AG04449 (cell line): ENCODE measurements at regions not wholly inside any gene's neighbourhood (a gene's known extent, or its start where the extent isn't known, plus 50 kb on each side); places are given as distances from the start of the nearest gene placed in this dataset.

Experiments
- CTCF ChIA-PET: fragments of 350-600 bp; formaldehyde crosslinking; extraction: SDS; loops from one replicate; lab custom pipeline; 2021; ENCODE audit warnings: antibody characterized with exemption; lab: Yijun Ruan, JAX
- POLR2A ChIA-PET: fragments of 400-600, 350-600 bp; formaldehyde crosslinking; extraction: SDS; loops from one replicate; lab custom pipeline; 2020; ENCODE audit warnings: antibody characterized with exemption, inconsistent platforms; lab: Yijun Ruan, JAX
- DNase-seq: peaks from one replicate; pipeline ENCODE4 v3.0.0-alpha.2; 2010; ENCODE audit warnings: low read depth, low spot score
- H3K4me3 ChIP-seq: 2 replicates; pipeline ENCODE4 v1.5.1; 2011; ENCODE audit warnings: low read depth, mild to moderate bottlenecking, control low read depth, low read length
- CTCF ChIP-seq: IDR thresholded peaks from one replicate; pipeline ENCODE4 v1.5.1; 2011; ENCODE audit warnings: mild to moderate bottlenecking, moderate library complexity, low read length, control low read depth, inconsistent platforms; ENCODE audit not compliant: insufficient read depth; ENCODE audit errors: missing control alignments

DNA sequence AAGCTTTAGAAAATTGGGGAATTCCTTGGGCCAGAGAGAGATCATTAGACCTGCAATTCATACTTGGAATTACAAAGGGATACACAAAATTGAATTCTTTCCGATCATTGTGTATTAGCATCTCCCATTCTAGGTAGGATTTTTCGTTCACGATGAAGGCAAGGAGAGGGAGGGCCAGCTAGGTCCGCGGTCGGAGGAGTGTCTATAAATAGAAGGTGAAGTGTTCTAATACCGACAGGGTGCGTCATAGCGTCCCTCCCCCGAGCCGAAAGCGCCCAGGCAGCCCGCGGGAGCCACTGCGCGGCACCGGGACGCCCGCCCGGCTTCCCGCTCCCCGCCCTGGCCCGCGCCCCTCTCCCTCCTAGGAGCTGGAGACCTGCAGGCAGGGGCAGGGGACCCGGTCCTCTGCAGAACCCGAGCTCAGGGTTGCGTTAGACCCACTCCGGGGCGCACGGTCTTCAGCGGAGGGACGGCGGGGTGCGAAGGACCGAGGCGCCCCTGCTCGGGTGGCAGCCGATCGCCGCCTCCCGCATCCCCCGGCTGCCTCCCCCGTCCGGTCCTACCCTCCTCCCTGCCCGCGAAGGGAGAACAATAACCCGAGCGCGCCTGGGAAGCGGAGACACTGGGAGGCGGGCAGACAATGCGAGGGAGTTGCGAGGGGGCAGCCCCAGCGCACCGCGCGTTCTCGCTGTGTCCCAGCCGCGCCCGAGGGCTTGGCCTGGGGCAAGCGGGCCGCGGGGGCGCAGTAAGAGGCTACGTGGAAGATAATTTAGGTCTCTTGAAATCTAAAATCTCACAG is 114.2 kb upstream of the SERTAD2 start:
- no peak for TF ChIP-seq CTCF
- ChIA-PET CTCF (interaction anchor here (0.7 to 1.2 kb wide), 7 partner anchors 9 to 123 kb away, joined by 3 to 8 read pairs (median 3); partner anchors contain the start of gene SERTAD2), POLR2A (interaction anchor here (0.6 to 1.7 kb wide), 13 partner anchors 12 to 131 kb away, joined by 3 to 17 read pairs (median 4); partner anchors contain the start of gene SERTAD2)
- H3K4me3 ChIP-seq: peak overlapping the region; percentile 63
- DNase-seq: peak; percentile 59

DNA sequence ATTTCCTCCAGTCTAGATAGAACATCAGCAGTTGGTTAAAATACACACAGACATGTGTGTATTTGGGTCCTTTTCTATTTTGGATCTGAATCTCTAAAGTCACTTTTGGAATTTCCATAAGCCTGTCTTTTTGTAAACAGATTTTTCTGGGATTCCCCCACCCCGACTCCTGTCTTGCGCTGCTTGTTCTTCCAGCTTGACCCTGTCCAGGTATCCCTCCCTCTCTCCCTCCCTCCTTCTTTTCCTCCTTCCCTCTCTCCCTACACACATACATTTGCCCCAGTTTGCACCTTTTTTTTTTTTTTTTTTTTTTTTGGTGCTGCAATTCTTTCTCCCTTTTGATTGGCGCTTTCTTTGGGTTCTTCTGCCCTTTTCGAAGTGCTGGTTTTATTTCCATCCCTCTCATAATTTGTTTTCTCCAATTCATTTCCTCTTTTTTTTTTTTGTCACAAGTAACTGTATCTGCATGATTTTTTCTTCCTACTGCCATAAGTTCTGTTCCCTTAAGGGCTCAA is 114.8 kb upstream of the SERTAD2 start:
- no peak for TF ChIP-seq CTCF
- POLR2A ChIA-PET: interaction anchor here (0.6 to 1.7 kb wide), 7 partner anchors 13 to 124 kb away, joined by 4 to 17 read pairs (median 5); partner anchors contain the start of gene SERTAD2
- CTCF ChIA-PET: interaction anchor here (1.2 kb wide), 1 partner anchor 124 kb away, joined by 3 read pairs; no protein-coding TSS in a partner anchor
- H3K4me3 ChIP-seq: peak overlapping the region; percentile 63
- no peak for DNase-seq

- no peak for TF ChIP-seq CTCF
- no peak for DNase-seq
- ChIA-PET POLR2A (interaction anchor here (0.8 to 1.8 kb wide), 3 partner anchors 10 to 115 kb away, joined by 3 to 5 read pairs (median 3); partner anchors contain the start of gene SERTAD2), CTCF (interaction anchor here (0.8 to 1.4 kb wide), 4 partner anchors 10 to 123 kb away, joined by 3 to 8 read pairs (median 4); no protein-coding TSS in a partner anchor)
- no peak overlapping the region for H3K4me3 ChIP-seq
These were observed 115.8 kb upstream of the SERTAD2 start for GRCh38 chr2:64769392-64770044.

DNA sequence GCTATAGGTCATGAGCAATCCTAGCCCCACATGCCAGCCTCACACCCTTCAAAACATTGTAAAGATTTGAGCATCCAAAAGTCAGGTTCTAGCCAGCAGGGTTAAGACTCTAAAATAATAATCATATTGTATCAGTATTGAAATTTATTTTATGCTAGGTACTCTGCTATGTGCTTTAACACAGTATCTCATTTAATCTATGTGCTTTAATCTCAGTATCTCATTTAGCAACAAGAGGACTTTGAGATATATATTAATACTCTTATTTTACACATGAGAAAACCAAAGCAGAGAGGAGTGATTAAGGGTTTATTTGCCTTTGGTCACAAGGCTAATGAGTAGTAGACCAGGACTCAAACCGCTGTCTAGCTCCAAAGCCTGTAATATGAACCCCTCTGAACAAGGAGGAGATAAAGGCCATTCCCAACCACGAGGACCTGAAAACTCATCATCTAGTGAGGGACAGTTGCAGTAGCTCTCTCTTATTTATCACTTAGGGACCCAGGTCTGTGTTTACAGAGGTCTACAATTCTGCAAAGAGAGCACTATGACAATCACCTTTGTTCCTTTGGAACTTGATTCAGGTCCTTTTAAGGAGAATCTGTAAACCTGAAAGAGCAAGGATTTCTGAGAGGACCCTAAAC is 116.5 kb upstream of the SERTAD2 start:
- POLR2A ChIA-PET: interaction anchor here (0.5 to 1.8 kb wide), 8 partner anchors 9 to 118 kb away, joined by 3 to 5 read pairs (median 3); partner anchors contain the start of gene SERTAD2
- DNase-seq: no peak
- TF ChIP-seq CTCF: no peak
- CTCF ChIA-PET: interaction anchor here (0.8 to 1.4 kb wide), 4 partner anchors 9 to 124 kb away, joined by 3 to 8 read pairs (median 4); no protein-coding TSS in a partner anchor
- no peak overlapping the region for H3K4me3 ChIP-seq

DNA sequence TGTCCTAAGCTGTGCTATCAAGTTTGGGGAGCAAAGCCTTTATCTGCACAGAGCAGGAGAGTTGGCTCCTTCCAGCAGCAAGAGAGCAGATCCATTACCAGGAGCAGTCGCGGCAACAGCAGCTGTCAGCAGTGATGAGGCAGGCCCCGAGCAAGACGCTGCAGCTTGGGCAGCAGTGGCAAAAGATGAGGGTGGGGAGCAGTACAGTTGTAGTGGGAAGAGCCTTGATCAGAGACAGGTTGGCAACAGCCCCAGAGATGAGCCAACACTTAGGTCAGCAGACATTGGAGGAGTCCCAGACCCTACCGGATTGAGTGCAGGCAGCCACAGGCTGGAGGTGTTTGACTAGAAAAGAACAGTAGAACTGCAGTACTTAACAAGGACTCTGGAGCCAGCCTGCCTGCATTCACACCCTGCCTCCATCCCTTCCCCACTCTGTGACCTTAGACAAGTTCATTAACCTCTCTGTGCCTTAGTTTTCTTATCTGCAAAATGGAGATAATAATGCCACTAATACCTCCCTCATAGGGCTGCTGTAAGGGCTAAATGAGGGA is 117.1 kb upstream of the SERTAD2 start:
- ChIA-PET CTCF (interaction anchor here (1.1 to 1.5 kb wide), 4 partner anchors 9 to 124 kb away, joined by 3 to 8 read pairs (median 4); no protein-coding TSS in a partner anchor), POLR2A (interaction anchor here (0.5 to 1.8 kb wide), 7 partner anchors 8 to 119 kb away, joined by 3 to 5 read pairs (median 3); no protein-coding TSS in a partner anchor)
- DNase-seq: peak; percentile 69
- H3K4me3 ChIP-seq: no peak overlapping the region
- peak; percentile 2 for TF ChIP-seq CTCF
